Body of pancreas (tissue), 4 donors: ENCODE measurements at regions not wholly inside any gene's neighbourhood (a gene's known extent, or its start where the extent isn't known, plus 50 kb on each side); places are given as distances from the start of the nearest gene placed in this dataset.

ENCODE experiments used
- CTCF ChIP-seq, 7 experiments: fragments of 450-650 bp in 4 of 7; fragments of 200-600 bp in 3 of 7; sonication (generic) in 3 of 7; IDR thresholded peaks; one replicate each; pipeline ENCODE4 v1.5.1; 2016 to 2019; ENCODE audit warnings: antibody characterized with exemption in 7 of 7
- POLR2A ChIP-seq, 3 donors: fragments of 450-650 bp; IDR thresholded peaks; one replicate each; pipeline ENCODE4 v1.6.1; 2016; ENCODE audit warnings: antibody characterized with exemption in 3 of 3, mild to moderate bottlenecking in 2 of 3

- no peak for TF ChIP-seq CTCF (IDR thresholded peaks at IDR 0.05)
- TF ChIP-seq POLR2A (IDR thresholded peaks at IDR 0.05) = no peak
Observed at GRCh38 chr9:78857373-78858225, 560.7 kb downstream of the PSAT1 start.
